ENCODE measurements at regions not wholly inside any gene's neighbourhood (a gene's known extent, or its start where the extent isn't known, plus 50 kb on each side); places are given as distances from the start of the nearest gene placed in this dataset.
"Not testable (repeated sequence)": the region's sequence is repeated elsewhere in the genome, so short reads cannot be mapped to it uniquely, and the experiment has no call there.

DNA sequence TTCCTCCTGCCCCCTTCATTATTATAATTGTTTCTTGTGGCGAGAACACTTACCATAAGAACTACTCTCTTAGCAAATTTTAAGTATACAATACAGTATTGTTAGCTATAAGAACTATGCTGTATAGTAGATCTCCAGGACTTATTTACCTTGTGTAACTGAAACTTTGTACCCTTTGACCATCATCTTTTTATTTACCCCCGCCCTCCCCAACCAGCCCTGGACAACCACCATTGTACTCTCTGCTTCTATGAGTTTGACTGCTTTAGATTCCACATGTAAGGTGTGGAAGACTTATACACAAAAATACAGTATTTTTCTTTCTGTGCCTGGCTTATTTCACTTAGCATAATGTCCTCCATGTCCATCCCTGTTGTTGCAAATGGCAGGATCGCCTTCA is 161.1 kb downstream of the PHF8 start:
- TF ChIP-seq, protein P1, sequence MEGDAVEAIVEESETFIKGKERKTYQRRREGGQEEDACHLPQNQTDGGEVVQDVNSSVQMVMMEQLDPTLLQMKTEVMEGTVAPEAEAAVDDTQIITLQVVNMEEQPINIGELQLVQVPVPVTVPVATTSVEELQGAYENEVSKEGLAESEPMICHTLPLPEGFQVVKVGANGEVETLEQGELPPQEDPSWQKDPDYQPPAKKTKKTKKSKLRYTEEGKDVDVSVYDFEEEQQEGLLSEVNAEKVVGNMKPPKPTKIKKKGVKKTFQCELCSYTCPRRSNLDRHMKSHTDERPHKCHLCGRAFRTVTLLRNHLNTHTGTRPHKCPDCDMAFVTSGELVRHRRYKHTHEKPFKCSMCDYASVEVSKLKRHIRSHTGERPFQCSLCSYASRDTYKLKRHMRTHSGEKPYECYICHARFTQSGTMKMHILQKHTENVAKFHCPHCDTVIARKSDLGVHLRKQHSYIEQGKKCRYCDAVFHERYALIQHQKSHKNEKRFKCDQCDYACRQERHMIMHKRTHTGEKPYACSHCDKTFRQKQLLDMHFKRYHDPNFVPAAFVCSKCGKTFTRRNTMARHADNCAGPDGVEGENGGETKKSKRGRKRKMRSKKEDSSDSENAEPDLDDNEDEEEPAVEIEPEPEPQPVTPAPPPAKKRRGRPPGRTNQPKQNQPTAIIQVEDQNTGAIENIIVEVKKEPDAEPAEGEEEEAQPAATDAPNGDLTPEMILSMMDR (IDR thresholded peaks at IDR 0.05; ENCODE audit: insufficient read depth, low read depth, low read length, missing control alignments), result no peak
- H3K4me3 ChIP-seq (ENCODE audit: low read length), result no peak overlapping the region
- DNase-seq (ENCODE audit: low read depth), result no peak

DNA sequence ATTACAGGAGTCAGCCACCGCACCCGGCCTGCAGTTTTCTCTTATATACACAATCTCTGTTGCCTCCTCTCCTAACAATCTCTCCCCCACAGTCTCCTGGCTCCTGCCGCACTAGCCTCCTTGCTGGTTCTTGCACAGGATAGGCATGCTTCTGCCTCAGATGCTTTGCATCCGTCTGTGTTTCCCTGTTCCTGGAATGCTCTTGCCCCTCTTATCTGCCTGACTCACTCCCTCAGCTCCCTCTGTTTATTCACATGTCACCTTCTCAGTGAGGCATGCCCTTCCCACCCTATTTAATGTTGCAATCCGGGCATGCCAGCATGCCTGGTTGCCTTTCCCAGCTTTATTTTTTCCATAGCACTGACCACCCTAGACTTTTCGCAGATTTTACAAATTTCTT is 161.9 kb downstream of the PHF8 start:
- TF ChIP-seq, protein P1 (IDR thresholded peaks at IDR 0.05; ENCODE audit: insufficient read depth, low read depth, low read length, missing control alignments), result no peak
- H3K4me3 ChIP-seq (ENCODE audit: low read length), result no peak overlapping the region
- DNase-seq (ENCODE audit: low read depth), result peak; percentile 78

DNA sequence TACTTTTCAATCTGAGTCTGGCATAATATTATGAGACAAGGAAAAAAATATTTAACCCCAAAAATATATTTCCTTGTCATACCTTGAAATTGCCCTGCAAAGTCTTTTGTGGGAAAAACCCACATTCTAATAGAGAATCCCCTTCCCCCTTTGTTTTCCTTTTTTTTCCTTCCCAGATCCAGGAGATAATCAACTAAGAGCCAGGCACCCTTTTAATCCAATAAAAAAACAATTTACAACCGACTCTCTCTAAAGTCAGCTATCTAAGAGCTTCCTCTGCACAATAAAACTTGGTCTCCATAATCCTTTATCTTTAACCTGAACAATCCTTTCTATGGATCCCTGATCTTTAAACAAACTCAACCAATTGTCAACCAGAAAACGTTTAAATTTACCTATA is 163.5 kb downstream of the PHF8 start:
- not testable (repeated sequence) for H3K4me3 ChIP-seq (ENCODE audit: low read length); DNase-seq (ENCODE audit: low read depth)

DNA sequence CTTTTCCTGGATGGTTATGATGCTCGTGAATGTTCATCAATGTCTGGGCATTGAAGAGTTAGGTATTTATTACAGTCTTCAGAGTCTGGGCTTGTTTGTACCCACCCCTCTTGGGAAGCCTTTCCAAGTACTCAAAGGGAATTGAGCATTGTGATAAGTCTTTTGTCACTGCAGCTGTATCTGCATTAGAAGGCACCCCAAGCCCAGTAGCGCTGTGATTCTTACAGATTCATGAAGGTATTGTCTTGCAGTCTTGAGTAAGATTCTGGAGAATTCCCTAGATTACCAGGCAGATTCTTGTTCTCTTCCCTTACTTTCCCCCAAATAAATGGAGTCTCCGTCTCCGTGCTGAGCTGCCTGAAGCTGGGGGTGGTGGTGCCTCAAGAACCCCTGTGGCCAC is 173.4 kb upstream of the HUWE1 start:
- TF ChIP-seq, protein P1 (IDR thresholded peaks at IDR 0.05; ENCODE audit: insufficient read depth, low read depth, low read length, missing control alignments), result no peak
- DNase-seq (ENCODE audit: low read depth), result no peak
- no peak overlapping the region for H3K4me3 ChIP-seq (ENCODE audit: low read length)

DNA sequence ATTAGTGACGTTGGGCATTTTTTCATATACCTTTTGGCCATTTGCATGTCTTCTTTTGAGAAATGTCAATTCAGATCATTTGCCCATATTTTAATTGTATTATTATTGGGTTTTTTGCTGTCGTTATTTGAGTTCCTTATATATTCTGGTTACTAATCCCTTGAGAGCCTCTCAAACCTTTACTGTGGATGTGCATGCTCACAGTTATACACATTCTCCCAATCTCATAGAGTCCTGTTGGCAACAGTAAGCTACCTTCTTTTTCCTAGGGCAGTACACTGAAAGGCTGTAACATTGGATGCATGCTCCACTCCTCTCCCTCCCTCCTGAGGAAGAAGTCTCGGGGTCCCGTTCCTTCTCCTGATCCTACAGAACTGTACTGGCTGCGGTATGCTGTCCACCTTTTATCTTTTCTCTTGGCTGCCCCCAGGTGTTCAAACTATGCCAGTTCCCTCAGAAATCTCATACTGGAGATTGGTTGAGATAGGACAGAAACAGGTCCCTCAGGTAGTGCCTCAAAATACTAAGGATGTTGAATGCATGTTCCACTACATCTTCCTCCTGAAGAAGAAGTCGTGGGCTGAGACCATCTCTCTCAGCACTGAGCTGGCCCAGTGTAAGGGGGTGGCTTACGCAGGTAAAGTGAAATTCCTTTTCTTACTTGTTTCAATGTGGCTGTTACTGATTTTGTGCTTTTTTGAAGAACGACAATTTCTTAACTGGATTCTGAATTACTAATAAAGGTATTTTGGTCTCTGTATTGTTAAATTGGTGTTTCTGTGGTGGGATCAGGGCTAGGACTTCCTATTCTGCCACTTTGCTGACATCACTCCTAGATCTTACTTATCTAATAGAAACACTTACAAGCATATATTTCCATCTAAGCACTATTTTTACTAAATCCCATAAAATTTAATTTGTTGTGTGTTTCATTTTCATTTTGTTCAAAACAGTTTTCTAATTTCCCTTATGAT is 145.4 kb upstream of the HUWE1 start:
- TF ChIP-seq, protein P1 (IDR thresholded peaks at IDR 0.05; ENCODE audit: insufficient read depth, low read depth, low read length, missing control alignments), result peak; percentile 65
- no peak overlapping the region for H3K4me3 ChIP-seq (ENCODE audit: low read length)
- peak; percentile 55 for DNase-seq (ENCODE audit: low read depth)

DNA sequence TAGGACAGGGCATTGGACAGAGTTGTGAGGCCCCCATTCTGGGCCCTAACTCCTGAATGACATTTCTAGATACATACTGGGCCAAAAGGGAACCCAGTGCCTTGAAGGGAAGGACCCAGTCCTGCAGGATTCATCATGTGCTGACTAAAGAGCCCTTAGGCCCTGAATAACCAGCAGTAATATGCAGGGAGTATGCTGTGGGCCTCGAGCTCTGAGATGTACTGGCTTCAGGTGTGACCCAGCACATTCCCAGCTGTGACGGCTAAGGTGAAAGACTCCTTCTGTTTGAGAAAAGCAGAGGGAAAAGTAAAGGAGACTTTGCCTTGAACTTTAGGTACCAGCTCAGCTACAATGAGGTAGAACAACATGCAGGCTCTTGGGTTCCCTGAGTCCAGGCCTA is 138.2 kb upstream of the HUWE1 start:
- peak; percentile 0 for DNase-seq (ENCODE audit: low read depth)
- H3K4me3 ChIP-seq (ENCODE audit: low read length), result no peak overlapping the region
- TF ChIP-seq, protein P1 (IDR thresholded peaks at IDR 0.05; ENCODE audit: insufficient read depth, low read depth, low read length, missing control alignments), result no peak

DNA sequence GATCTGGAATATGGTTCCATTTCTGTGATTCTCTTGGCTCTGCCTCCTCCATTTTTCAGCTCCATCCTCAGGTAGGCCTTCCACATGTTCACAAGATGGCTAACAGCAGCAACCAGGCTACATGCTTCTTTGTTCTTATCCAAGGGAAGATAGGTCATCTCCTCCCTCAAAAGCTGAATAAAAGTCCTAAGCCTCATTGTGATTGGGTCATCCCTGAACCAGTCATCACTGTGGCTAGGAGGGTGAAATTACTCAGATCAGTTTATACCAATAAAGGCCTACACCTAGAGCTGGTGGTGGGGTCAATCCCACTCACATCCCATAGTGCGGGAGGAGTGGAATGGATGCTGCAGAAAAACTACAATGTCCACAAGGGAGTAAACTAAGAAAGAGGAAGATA is 131.6 kb upstream of the HUWE1 start:
- DNase-seq (ENCODE audit: low read depth); H3K4me3 ChIP-seq (ENCODE audit: low read length): not testable (repeated sequence)

DNA sequence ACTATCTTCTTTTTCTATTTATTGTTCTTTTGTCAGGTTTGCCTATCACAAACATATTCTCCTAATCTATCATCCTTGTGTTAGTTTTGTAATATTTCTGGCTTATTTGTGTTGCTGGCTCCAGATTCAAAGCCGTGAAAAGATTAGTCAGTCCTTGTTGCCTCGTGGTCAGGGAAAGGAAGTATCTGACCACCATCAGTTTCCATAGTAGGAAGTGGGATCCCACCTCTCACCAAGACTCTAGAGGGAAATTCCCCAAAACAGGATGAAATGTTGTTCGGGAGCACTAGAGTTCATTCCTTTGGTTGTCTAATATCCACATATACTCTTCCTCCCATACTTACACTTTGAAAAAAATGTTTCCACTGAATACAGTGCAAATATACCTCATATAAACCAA is 131.0 kb upstream of the HUWE1 start:
- no peak overlapping the region for H3K4me3 ChIP-seq (ENCODE audit: low read length)
- DNase-seq (ENCODE audit: low read depth), result no peak
- TF ChIP-seq, protein P1 (IDR thresholded peaks at IDR 0.05; ENCODE audit: insufficient read depth, low read depth, low read length, missing control alignments), result no peak

All from epithelial cell of esophagus (primary cell).